IPS-NIHi7 (cell line): ENCODE measurements at regions not wholly inside any gene's neighbourhood (a gene's known extent, or its start where the extent isn't known, plus 50 kb on each side); places are given as distances from the start of the nearest gene placed in this dataset.
A peak's percentile ranks its signal among the peaks of the same experiment; 100 is the strongest.

ENCODE experiments used
- DNase-seq: peaks from one replicate; pipeline ENCODE4 v3.0.0; 2012; ENCODE audit warnings: mixed read lengths; ENCODE audit errors: extremely low spot score

DNA sequence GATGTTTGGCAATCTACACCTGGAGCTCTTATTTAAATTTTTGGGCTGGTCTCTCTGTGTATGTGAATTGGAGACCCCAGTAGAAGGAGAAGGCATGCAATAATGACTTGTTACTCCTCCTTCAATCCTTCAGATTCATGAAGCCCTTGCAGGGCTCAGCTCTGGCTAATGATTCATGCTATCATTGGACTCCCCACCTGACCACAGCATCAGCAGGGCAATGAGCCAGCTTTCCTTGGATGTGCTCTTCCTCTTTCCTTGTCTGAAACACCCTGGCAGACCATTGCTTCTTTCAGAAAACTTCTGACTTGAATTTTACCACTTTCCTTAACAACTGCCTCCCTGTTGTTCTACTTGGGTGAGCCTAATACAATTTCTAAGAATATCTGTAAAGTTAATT lies 1019.2 kb downstream of the AACS start:
- DNase-seq, result no peak

DNA sequence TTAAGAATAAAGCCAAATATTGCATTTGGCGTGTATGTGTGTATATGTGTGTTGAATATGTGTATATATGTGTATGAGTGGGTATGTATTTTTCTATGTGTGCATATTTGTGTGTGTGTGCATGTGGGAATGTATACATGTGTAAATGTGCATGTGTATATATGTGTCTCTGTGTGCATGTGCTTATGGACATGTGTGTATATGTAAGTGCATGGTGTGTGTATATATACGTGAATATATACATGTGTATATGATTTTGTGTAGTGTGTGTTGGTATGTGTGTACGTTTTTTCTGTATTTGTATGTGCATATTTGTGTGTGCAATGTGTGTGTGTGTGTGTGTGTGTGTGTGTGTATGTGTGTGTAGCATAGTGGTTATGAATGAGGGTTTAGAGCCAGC lies 1021.0 kb downstream of the AACS start:
- no peak for DNase-seq

DNA sequence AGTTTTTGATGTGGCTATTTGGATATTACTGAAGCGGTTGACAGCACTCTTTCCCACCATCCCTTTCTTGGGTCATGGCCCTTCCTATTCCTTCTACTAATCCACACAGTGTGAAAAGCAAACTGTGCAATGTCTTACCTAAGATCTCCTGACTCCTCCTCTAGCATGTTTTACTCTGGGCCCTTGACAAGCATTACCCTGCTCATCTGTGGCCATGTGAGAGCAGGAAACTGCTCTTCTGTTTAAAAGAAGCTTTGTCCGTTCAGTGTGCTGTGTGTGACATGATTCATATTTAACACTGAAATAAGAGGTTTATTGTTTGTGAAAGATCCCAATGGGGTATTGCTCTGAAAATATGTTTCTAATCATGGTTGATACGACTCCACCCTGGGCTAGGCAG lies 1022.5 kb downstream of the AACS start:
- no peak for DNase-seq

DNA sequence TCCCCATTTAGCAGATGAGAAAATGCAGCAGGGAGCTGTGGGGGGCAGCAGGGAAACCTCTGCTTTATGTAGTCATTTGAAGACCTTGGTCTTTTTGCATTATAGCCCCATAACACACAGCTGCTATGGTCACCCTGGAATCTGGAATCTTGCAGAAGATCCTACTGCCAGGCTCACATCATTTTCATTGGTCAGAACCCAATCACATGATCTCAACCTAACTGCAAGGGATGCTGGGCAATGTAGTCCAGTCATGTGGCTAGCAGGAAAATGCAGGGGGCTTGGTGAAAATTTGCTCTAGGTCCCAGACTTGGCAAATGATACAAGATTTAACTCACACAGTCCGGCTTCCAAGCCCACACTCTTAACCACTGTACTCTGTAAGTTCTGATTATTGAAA lies 1028.7 kb downstream of the AACS start:
- DNase-seq, result peak; percentile 75

DNA sequence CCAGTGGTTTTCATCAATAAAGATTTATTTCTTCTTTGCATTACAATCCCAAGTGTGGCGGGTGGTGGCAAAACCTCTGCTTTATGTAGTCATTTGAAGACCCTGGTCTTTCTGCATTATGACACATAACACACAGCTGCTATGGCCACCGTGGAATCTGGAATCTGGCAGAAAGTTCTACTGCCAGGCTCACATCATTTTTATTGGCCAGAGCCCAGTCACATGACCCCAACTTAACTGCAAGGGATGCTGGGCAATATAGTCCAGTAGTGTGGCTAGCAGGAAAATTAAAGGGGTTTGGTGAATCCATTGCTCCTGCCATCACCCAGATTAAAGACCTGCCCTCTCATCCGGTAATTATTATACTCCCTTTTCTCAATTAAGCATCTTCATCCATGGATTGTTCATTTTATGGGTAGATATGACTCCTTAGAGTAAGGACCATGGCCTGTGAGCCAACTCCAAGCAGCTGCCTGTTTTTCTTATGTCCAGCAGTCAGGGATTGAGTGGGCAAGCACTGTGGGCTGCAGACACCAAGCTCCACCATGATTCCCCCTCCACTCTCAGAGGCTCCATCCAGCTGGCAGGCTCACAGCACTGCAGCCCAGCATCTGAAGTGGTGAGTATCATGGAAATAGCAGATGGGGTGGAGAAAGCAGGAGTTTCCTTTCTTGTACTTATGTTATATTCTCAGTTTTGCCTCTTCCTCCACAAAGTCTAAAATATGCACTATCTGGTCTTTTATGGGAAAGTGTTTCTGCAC lies 1030.7 kb downstream of the AACS start:
- DNase-seq, result no peak

DNA sequence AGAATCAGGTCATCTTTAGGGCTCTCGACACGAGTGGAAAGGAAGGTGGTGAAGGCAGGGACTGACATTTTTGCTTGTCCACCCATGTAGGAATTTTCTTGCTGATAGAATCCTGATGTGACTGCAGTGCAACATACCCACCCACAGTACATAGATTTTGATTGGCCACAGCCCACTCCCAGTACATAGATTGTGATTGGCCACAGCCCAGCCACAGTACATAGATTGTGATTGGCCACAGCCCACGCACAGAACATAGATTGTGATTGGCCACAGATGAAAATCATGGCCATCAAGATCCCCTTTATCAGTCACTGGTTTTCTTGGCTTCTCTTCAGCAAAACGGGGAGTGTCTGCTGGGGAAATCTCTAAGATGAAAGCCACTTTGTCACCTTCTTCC lies 1041.5 kb downstream of the AACS start:
- no peak for DNase-seq

DNA sequence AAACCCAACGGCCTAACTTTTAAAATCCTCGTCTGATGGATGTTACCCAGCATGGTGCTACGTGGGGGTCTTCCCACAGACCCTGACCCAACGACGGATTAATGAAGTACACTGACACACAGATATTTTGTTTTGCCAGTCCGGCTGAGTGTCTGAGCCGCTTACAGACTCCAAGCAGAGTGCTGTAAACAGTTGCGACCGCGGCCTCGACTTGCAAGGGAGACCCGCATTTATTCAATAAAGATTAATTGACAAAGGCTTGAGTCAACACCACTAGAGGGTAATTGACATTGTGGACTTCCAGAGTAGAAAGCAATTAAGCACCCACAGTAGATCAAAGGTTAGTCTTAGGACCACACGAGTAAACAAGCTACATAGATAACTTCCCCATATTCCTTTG lies 1042.4 kb downstream of the AACS start:
- no peak for DNase-seq

DNA sequence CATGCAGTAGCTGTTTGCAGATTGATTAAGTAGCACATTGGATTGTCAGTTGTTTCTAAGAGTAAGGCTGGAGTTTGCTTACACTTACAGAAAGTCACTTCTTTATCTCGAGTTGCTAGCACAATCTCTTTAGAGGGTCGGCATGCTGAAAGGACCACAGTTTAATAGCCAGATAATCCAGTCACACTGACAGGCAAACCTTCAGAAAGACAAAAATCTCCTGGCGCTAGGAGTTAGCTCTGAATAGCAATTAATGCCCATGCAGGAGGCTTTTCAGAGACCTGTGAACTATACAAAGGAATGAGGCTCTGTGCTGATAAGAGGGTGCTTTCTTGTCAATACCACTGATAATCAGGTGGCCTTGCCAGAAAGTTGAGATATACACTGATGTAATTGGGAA lies 1043.0 kb downstream of the AACS start:
- no peak for DNase-seq

DNA sequence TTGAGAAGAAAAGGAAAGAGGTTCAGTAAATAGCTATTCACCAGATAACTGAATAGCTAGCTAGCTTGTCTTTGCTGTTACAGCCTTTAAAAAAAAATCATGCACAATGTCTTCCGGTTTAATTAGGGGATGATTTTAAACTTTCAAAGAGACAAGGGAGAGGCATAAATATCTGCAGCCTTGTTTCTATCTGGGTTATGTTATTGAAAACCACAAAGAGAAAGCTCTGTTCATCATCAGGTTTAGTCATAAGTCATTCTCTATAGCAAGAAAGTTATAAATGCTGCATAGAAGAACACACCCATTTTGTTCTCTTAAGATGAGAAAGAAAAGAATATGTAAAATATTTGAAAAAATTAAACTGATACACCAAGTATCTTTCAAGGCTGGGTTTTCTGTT lies 1046.9 kb downstream of the AACS start:
- no peak for DNase-seq

DNA sequence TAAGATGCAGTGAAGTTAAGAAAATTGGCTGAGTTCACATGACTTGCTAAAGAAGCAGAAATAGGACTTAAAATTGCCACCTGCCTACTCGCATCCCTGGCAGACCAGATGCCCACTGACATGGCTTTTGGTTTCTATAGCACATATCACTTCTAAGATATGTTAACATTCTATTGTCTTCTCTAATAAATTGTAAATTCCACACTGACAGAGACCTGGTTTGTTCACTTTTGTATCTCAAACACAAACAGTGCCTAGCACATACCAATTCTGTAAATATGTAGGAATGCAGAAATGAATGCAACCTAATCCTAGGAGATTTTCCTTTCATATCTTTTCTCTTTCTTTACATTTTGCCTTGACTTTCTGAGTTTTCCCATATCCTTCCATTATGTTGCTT lies 1047.6 kb downstream of the AACS start:
- no peak for DNase-seq

DNA sequence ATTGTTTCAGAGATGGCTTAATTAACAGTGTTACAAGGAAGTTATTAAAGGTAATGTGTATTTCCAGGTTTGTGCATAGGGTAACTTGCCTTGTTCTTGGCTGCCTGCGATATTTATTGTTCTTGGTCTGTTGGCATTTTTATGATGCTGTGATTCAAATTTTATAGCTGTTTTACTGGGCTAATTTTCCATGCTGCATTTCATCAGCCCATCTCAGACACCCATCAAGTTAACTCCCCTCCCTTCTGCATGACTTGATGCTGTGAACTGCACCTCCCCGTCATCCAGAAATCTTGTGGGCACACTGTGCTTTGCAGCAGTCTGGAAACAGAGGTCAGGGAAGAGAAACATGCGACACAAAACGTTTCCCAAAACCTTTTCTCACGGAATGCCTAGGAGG lies 1049.2 kb downstream of the AACS start:
- no peak for DNase-seq

DNA sequence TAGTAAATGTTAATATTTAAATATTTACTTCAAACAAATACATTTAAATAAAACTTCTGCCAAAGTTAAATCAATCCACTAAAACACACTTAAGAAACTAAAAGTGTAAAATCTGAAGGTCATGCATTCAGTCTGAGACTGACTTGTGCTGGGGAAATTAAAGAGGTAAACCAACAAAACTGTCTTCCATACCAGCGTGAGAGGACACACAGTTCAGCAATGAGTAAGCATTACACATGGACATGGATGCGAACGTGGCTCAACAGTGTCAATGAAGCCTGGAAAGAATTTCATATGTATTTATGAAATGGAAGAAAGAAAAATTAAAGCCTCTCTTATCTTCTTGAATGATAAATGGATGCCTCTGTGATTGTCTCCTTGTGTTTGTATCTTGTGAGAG lies 1052.3 kb downstream of the AACS start:
- no peak for DNase-seq

DNA sequence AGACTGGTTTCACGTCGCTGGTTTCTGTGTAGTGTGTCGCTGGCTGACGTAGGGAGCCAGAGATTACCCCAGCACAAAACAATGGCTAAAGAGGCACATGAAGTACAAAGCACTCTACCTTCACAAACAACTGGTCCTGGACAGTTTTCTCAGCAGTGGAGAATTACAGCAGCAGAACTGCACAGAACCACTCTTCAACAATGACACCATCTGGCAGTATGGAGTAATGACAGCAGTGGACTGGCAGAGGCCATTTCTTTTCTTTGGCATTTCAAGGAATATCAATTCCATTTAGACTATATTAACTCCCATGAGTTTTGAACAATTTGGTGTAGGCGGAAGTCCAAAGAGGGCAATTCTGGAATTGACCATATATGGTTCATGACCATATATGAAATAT lies 1074.1 kb downstream of the AACS start:
- no peak for DNase-seq

DNA sequence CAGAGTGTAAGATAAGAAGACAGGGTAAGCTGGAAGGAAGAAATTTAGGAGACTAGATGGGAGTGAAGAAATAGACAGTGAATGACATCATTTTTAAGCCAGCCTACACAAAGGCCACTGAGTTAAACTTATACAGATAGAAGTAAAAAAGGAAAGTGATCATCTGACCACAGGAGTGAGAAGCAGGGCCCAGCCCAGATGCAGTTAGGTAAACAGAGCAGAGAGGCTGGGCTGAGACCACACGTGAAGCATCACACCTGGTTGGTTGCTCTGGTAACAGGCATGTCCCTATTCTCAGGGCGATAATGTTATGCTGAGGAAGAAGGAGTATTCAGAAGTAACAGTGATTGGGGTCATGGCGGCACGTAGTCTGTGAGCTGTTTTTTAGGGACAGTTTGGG lies 1079.4 kb downstream of the AACS start:
- DNase-seq, result no peak

DNA sequence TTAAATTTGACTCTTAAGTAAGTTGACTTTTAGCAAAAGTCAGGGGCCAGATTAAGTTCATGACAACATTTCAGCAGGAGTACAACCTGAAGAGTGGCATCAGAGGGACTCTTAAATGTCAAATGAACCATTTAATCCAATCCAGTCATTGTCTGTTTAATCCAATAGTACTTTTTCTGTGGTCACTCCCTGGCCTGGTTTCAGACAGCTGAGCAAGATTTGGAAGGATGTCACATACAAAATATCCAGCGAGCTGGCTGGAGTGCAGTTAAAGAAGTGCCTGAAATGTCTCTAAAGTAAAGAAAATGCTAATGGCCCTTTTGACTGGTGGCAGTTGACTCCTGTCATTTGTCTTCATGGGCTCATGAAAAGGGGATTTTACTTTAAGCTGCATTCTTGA lies 1082.1 kb downstream of the AACS start:
- no peak for DNase-seq

DNA sequence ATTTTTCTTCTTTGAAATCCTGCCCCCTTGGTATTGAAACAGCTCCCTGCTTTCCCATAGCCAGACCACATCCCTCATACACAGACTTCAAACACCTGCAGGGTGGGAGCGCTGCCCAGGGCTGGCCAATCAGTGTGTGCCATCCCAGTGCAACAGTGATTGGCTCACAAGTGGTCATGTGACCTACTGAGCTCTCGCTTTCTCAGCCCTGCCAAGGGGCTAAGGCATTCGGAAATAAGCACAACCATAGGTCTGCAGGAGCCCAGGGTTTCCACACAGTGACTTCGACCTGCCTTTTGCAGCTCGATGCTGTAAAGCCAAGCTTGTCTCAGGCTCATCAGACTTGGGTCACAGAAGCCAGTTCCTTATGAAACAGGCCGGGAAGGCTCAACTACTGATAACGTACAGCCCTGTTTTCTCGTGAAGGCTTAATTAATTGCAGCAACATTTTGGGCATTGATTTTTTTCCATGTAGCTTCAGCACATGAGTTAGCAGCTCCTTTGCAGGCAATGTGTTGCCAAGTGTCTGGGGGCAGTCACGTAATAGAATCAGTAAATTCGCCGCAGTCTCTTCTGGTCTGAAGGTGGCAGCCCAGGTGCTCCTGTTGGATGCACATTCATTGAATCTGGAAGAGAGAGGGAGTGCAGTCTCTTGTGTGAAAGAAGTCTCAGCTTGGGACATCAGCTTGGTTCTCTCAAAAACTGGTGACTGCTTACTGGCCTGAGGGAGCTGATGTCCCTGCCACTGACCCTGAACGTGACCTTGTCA lies 1091.8 kb downstream of the AACS start:
- DNase-seq, result peak; percentile 69

DNA sequence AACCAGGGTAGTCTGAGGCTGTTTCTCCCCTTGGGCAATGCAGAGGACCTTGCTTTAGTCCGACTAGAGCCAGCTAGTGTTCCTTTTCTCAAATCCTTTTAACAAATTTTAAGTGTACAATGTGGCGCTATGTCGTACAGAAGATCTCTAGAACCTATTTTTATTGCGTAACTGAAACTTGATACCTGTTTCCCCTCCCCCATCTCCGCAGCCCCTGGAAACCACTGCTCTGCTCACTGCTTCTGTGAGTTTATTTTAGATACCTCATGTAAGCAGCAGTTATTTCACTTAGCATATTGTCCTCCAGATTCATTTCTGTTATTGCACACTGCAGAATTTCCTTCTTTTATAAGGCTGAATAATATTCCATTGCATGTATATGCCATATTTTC lies 1092.3 kb downstream of the AACS start:
- no peak for DNase-seq

DNA sequence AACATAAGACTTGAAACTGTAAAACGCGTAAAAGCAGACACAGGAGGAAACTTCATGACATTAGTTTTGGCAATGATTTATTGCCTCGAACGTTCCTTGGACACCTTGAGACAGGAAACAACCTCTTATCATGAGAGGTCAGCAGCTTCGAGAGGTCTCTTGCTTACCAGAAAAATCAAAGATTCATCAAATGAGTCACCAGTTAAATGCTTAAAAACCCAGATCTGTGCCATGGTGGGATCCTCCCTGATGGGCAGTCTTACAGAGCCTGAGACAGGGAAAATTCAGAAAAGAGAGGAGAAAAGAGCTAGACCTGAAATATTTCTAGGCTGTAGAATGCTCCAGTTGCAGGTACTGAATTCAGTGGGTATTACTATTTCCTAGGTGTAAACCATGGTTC lies 1093.9 kb downstream of the AACS start:
- no peak for DNase-seq

DNA sequence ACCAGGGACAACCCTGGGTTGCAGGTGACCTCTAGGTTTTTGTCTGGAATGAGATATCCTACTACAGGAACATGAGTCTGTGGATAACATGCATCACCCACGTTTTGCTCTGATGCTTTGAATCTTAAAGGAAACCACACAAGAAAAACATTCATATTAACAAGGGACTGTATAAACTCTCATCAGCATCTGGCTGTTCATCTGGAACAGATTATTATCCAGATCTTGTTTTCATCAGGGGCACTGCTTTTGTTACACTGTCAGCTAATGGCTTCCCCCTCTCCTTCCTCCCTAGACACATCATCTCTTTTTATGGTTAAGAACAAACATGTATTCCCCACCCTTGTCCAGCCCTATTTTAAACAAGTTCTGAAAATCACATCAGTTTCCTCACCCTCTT lies 1095.7 kb downstream of the AACS start:
- no peak for DNase-seq

DNA sequence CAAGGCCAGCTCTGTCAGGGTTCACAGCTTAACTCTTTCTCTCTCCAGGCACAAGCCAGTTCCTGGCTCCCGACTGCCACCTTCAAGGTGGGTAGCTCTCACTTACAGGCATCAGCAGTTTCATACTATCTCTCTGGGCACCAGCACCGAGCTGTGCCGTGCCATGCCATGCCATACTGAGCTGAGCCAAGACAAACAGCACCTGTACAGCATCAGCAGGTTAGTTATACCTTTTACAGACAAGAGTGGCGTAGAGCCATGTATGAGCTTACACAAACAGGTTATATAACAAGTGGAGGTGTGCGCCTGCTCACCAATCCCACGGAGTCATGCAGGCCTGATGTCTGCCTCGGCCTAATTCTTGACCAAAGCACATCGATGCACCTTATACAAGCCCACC lies 1098.7 kb downstream of the AACS start:
- DNase-seq, result no peak

DNA sequence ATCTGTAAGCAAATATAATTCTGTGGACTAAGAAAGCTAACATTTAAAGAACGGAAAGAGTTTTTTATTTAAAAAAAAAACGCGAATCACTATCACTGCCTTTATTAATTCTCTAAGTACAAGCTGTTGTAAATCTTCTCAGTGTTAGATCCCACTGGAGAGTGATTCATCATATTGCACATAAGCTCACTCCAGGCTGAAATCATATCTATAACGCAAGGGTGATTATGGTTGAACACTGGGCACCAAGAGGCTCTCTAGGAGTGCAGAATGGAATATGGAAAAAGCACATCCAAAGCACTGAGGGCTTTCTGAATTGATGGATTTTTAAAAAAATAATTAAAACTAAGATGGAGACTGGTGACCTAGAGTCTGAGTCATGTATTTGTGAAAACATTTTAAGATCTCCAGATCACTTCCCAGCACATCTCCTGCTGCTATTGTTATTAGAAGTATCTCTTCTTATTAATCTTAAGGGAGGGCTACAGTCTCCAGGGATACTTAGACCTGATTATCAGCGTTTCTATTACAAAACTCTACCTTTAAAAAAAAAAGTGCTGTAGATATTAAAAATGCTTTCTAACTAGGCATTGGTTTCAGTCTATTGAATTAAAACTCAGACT lies 1106.8 kb downstream of the AACS start:
- no peak for DNase-seq

DNA sequence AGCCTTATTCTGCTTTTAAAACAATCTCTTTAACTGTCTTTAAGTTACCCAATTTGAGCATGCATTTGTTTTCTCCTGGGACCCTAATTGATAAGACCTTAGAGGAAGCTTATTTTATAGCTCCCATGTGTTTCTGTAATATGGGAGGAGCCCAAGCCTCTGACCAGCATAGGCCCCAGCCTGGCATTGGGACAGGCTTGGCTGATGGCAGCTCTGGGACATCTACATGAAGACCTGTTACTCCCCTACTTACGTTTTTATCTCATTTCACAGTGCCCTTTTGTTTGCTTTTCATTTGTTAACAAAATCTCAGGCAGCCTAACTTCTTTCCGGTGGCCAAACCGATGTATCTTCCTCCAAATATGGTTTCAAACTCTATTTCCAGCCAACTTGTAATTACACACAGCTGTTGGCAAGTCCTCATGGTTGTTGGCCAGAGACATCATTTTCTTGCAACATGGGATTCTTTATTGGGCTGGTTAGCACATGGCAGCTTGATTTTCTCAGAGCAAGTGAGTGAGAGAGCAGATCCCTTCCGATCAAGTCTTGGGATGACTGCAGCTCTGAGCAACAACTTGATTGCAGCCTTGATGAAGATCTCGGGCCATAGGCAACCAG lies 1117.5 kb downstream of the AACS start:
- DNase-seq, result no peak

DNA sequence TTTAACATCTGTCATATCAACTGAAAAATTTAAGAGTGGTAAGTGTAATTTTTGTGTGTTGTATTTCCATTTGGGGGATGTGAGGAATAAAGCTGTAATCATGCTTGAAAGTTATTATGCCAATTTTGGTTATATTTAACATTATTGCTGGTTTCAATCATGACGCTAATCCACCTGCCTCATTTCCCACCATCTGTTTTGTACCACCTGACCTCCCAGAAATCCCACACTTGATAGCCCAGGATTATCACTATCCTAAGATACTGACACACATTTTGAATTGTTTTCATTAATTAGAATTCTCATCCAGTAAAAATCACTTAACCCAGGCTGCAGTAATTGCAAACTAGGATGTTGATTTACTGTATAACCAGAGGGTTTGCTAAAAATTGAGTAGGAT lies 1119.8 kb downstream of the AACS start:
- DNase-seq, result no peak
